ENCODE measurements at regions not wholly inside any gene's neighbourhood (a gene's known extent, or its start where the extent isn't known, plus 50 kb on each side); places are given as distances from the start of the nearest gene placed in this dataset.

- H2AFZ ChIP-seq (ENCODE audit: control insufficient read depth, low read length), result no peak overlapping the region
- H3K4me2 ChIP-seq (ENCODE audit: control insufficient read depth, extremely low read depth, insufficient read depth, low read depth, low read length), result no peak overlapping the region
- H3K9ac ChIP-seq (ENCODE audit: control insufficient read depth, extremely low read depth, insufficient read depth, low read length), result no peak overlapping the region
- H3K9me3 ChIP-seq (ENCODE audit: control insufficient read depth, low read depth, low read length), result no peaks in the 10 kb centered on the region
- no peaks in the 10 kb centered on the region for H3K79me2 ChIP-seq (ENCODE audit: control insufficient read depth, insufficient read depth, low read length)
- H3K36me3 ChIP-seq (ENCODE audit: control insufficient read depth in 2 of 2, extremely low read depth in 1 of 2, insufficient read depth in 2 of 2, low read length in 2 of 2), result no peaks in the 10 kb centered on the region
- DNase-seq (ENCODE audit: low read depth, low spot score), result no peak
- no peaks in the 10 kb centered on the region for H3K27me3 ChIP-seq (ENCODE audit: control insufficient read depth, extremely low read depth, insufficient read depth, low read length)
- no peak for FAIRE-seq
- dilution Hi-C loops (cut with MboI; ENCODE audit: extremely low pct_ligation_motif_present, low sequenced_read_pairs), result no loop called here
- no peak overlapping the region for H3K27ac ChIP-seq (ENCODE audit: control insufficient read depth, insufficient read depth, low read length)
- H3K4me3 ChIP-seq (ENCODE audit: control insufficient read depth in 2 of 3, extremely low read depth in 1 of 3, insufficient read depth in 2 of 3, low read depth in 1 of 3, low read length in 3 of 3), result no peak overlapping the region
- TF ChIP-seq EZH2 (IDR thresholded peaks at IDR 0.05; ENCODE audit: low read length), result no peak
- TF ChIP-seq, protein P1, sequence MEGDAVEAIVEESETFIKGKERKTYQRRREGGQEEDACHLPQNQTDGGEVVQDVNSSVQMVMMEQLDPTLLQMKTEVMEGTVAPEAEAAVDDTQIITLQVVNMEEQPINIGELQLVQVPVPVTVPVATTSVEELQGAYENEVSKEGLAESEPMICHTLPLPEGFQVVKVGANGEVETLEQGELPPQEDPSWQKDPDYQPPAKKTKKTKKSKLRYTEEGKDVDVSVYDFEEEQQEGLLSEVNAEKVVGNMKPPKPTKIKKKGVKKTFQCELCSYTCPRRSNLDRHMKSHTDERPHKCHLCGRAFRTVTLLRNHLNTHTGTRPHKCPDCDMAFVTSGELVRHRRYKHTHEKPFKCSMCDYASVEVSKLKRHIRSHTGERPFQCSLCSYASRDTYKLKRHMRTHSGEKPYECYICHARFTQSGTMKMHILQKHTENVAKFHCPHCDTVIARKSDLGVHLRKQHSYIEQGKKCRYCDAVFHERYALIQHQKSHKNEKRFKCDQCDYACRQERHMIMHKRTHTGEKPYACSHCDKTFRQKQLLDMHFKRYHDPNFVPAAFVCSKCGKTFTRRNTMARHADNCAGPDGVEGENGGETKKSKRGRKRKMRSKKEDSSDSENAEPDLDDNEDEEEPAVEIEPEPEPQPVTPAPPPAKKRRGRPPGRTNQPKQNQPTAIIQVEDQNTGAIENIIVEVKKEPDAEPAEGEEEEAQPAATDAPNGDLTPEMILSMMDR (optimal IDR thresholded peaks at IDR 0.05 in 1 of 3, IDR thresholded peaks at IDR 0.05 in 1 of 3, conservative IDR thresholded peaks at IDR 0.05 in 1 of 3; ENCODE audit: extremely low read depth in 1 of 3, insufficient read depth in 2 of 3, low read length in 3 of 3), result no peak
- no peaks in the 10 kb centered on the region for H4K20me1 ChIP-seq (ENCODE audit: control insufficient read depth, extremely low read depth, insufficient read depth, low read length)
- peaks cover 22% of the 10 kb centered on the region for H3K4me1 ChIP-seq (ENCODE audit: control insufficient read depth, extremely low read depth, insufficient read depth, low read length)
- H3K9me1 ChIP-seq (ENCODE audit: control insufficient read depth, extremely low read depth, insufficient read depth, low read length), result no peaks in the 10 kb centered on the region
Measured at GRCh38 chr9:87371795-87372355, 125.8 kb upstream of the DAPK1 start.

DNA sequence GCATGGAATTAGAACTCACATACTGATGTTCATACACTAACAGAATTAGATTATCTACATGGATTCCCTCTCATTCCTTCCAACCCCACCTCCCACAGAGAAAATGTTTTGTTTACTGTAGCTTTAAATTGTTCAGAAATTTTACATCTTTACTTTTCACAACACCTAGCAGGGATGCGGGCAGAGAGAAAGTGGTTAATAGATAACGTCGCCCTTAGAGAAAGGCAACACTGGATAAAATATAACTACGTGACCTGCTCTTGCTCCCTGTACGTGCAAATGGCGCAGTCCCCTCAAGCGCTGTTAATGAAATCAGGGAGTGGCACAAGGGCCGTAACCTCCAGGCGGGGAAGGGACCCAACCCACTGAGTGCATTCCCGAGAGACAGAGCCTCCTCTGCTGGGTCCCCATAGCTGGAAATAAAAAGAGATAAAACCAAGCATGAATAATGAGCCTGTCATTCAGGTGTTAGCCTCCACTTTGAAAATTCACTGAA, 125.3 kb upstream of the DAPK1 start:
- H3K36me3 ChIP-seq (ENCODE audit: control insufficient read depth in 2 of 2, extremely low read depth in 1 of 2, insufficient read depth in 2 of 2, low read length in 2 of 2), result no peaks in the 10 kb centered on the region
- DNase-seq (ENCODE audit: low read depth, low spot score) (no peak), FAIRE-seq (no peak)
- peaks cover 22% of the 10 kb centered on the region for H3K4me1 ChIP-seq (ENCODE audit: control insufficient read depth, extremely low read depth, insufficient read depth, low read length)
- no peaks in the 10 kb centered on the region for H3K27me3 ChIP-seq (ENCODE audit: control insufficient read depth, extremely low read depth, insufficient read depth, low read length)
- TF ChIP-seq, protein P1 (optimal IDR thresholded peaks at IDR 0.05 in 1 of 3, IDR thresholded peaks at IDR 0.05 in 1 of 3, conservative IDR thresholded peaks at IDR 0.05 in 1 of 3; ENCODE audit: extremely low read depth in 1 of 3, insufficient read depth in 2 of 3, low read length in 3 of 3), result no peak
- TF ChIP-seq EZH2 (IDR thresholded peaks at IDR 0.05; ENCODE audit: low read length), result no peak
- H4K20me1 ChIP-seq (ENCODE audit: control insufficient read depth, extremely low read depth, insufficient read depth, low read length), result no peaks in the 10 kb centered on the region
- H2AFZ ChIP-seq (ENCODE audit: control insufficient read depth, low read length), result peak overlapping the region; percentile 59
- peak overlapping the region; percentile 39 for H3K4me2 ChIP-seq (ENCODE audit: control insufficient read depth, extremely low read depth, insufficient read depth, low read depth, low read length)
- H3K9ac ChIP-seq (ENCODE audit: control insufficient read depth, extremely low read depth, insufficient read depth, low read length), result no peak overlapping the region
- no peak overlapping the region for H3K27ac ChIP-seq (ENCODE audit: control insufficient read depth, insufficient read depth, low read length)
- H3K4me3 ChIP-seq (ENCODE audit: control insufficient read depth in 2 of 3, extremely low read depth in 1 of 3, insufficient read depth in 2 of 3, low read depth in 1 of 3, low read length in 3 of 3), result no peak overlapping the region
- H3K9me1 ChIP-seq (ENCODE audit: control insufficient read depth, extremely low read depth, insufficient read depth, low read length), result no peaks in the 10 kb centered on the region
- dilution Hi-C loops (cut with MboI; ENCODE audit: extremely low pct_ligation_motif_present, low sequenced_read_pairs), result no loop called here
- no peaks in the 10 kb centered on the region for H3K79me2 ChIP-seq (ENCODE audit: control insufficient read depth, insufficient read depth, low read length)
- no peaks in the 10 kb centered on the region for H3K9me3 ChIP-seq (ENCODE audit: control insufficient read depth, low read depth, low read length)
